Nucleus accumbens (tissue), 56 donors: ENCODE measurements at regions not wholly inside any gene's neighbourhood (a gene's known extent, or its start where the extent isn't known, plus 50 kb on each side); places are given as distances from the start of the nearest gene placed in this dataset.
"Not testable (repeated sequence)": the region's sequence is repeated elsewhere in the genome, so short reads cannot be mapped to it uniquely, and the experiment has no call there.

Source experiments
- DNase-seq, 56 donors: peaks; one replicate each; lab custom pipeline; 2025; lab: John Stamatoyannopoulos, UW

GRCh38 chr7:121531175-121532070 lies 135.3 kb upstream of the FAM3C start:
- no peak for DNase-seq

- DNase-seq: no peak
These were observed 134.4 kb upstream of the FAM3C start for GRCh38 chr7:121530227-121531174.

- no peak for DNase-seq
These were observed 132.9 kb upstream of the FAM3C start for GRCh38 chr7:121529003-121529402.

- not testable (repeated sequence) for DNase-seq
These were observed 130.1 kb upstream of the FAM3C start for GRCh38 chr7:121526210-121526609.

- DNase-seq: no peak
These were observed 129.2 kb upstream of the FAM3C start for GRCh38 chr7:121525155-121525819.

- no peak for DNase-seq
These were observed 125.7 kb upstream of the FAM3C start for GRCh38 chr7:121521711-121522400.

- DNase-seq: no peak
These were observed 124.8 kb upstream of the FAM3C start for GRCh38 chr7:121520911-121521310.

GRCh38 chr7:121519548-121520521 lies 123.7 kb upstream of the FAM3C start:
- no peak for DNase-seq

- no peak for DNase-seq
These were observed 121.5 kb upstream of the FAM3C start for GRCh38 chr7:121517591-121517990.

GRCh38 chr7:121516821-121517220 lies 120.7 kb upstream of the FAM3C start:
- no peak for DNase-seq

- DNase-seq: no peak
These were observed 119.7 kb upstream of the FAM3C start for GRCh38 chr7:121515630-121516401.

GRCh38 chr7:121515229-121515628 lies 119.1 kb upstream of the FAM3C start:
- no peak for DNase-seq

GRCh38 chr7:121513105-121513504 lies 117.0 kb upstream of the FAM3C start:
- no peak for DNase-seq

- DNase-seq: no peak
These were observed 114.9 kb upstream of the FAM3C start for GRCh38 chr7:121510858-121511482.

GRCh38 chr7:121510302-121510701 lies 114.2 kb upstream of the FAM3C start:
- DNase-seq: no peak

- no peak for DNase-seq
These were observed 109.6 kb upstream of the FAM3C start for GRCh38 chr7:121505540-121506182.

GRCh38 chr7:121505021-121505420 lies 108.9 kb upstream of the FAM3C start:
- DNase-seq: no peak
